SK-N-SH (cell line): ENCODE measurements at regions not wholly inside any gene's neighbourhood (a gene's known extent, or its start where the extent isn't known, plus 50 kb on each side); places are given as distances from the start of the nearest gene placed in this dataset.

Experiments
- CTCF ChIA-PET: fragments of 300-600, 350-600 bp; formaldehyde crosslinking; extraction: SDS; loops from one replicate; lab custom pipeline; 2021; lab: Yijun Ruan, JAX
- POLR2A ChIA-PET: fragments of 350-600 bp; sonication (Branson Sonifier 250); formaldehyde crosslinking; extraction: SDS; loops from one replicate; lab custom pipeline; 2020; ENCODE audit warnings: antibody characterized with exemption, inconsistent platforms; lab: Yijun Ruan, JAX
- DNase-seq: peaks from one replicate; pipeline ENCODE4 v3.0.0; 2012
- H2AFZ ChIP-seq: fragments of 200-600 bp; sonication (generic); 2 replicates; pipeline ENCODE4 v1.8.1; 2016; ENCODE audit warnings: antibody characterized with exemption, mild to moderate bottlenecking, low read depth
- H3F3A ChIP-seq: fragments of 200-600 bp; sonication (generic); replicated peaks from 2 replicates; pipeline ENCODE3; 2016; ENCODE audit warnings: antibody characterized with exemption, mild to moderate bottlenecking; ENCODE audit not compliant: insufficient read depth
- H3K27ac ChIP-seq, 2 experiments: fragments of 200-500 bp in 1 of 2; fragments of 200-600 bp in 1 of 2; sonication (Bioruptor generic) in 1 of 2; sonication (generic), shearing (Covaris generic) in 1 of 2; 2 replicates each; pipeline versions ENCODE4 v1.5.1 to v1.6.1; 2014 to 2016; ENCODE audit warnings: low read depth in 2 of 2, inconsistent platforms in 1 of 2, low read length in 1 of 2, mild to moderate bottlenecking in 1 of 2, mixed read lengths in 1 of 2
- H3K27me3 ChIP-seq: fragments of 200-600 bp; sonication (generic), shearing (Covaris generic); 2 replicates; pipeline ENCODE4 v1.6.1; 2016; ENCODE audit warnings: mixed run types; ENCODE audit not compliant: insufficient read depth
- H3K36me3 ChIP-seq, 2 experiments: fragments of 200-500 bp in 1 of 2; fragments of 200-600 bp in 1 of 2; sonication (Bioruptor generic) in 1 of 2; sonication (generic) in 1 of 2; replicated peaks in 1 of 2; 2 replicates each; pipeline versions ENCODE3 to v1.5.1; 2014 to 2016; ENCODE audit warnings: low read length in 1 of 2, mild to moderate bottlenecking in 1 of 2; ENCODE audit not compliant: insufficient read depth in 2 of 2, control insufficient read depth in 1 of 2
- H3K4me1 ChIP-seq, 2 experiments: fragments of 200-500 bp in 1 of 2; fragments of 200-600 bp in 1 of 2; sonication (Bioruptor generic) in 1 of 2; sonication (generic), shearing (Covaris generic) in 1 of 2; 2 replicates each; pipeline versions ENCODE4 v1.5.1 to v1.6.1; 2014 to 2016; ENCODE audit warnings: low read depth in 1 of 2, low read length in 1 of 2, mixed run types in 1 of 2; ENCODE audit not compliant: insufficient read depth in 2 of 2, control insufficient read depth in 1 of 2
- H3K4me2 ChIP-seq: fragments of 200-600 bp; sonication (generic), shearing (Covaris generic); 2 replicates; pipeline ENCODE4 v1.6.1; 2017; ENCODE audit warnings: mixed run types
- H3K4me3 ChIP-seq, 2 experiments: fragments of 200-500 bp in 1 of 2; fragments of 200-600 bp in 1 of 2; sonication (Bioruptor generic) in 1 of 2; sonication (generic), shearing (Covaris generic) in 1 of 2; 2 replicates each; pipeline versions ENCODE4 v1.5.1 to v1.8.1; 2014 to 2016; ENCODE audit warnings: low read depth in 2 of 2, inconsistent platforms in 1 of 2, low read length in 1 of 2, mild to moderate bottlenecking in 1 of 2, mixed read lengths in 1 of 2, moderate library complexity in 1 of 2
- H3K79me2 ChIP-seq: fragments of 200-600 bp; sonication (generic); 2 replicates; pipeline ENCODE4 v1.8.1; 2017; ENCODE audit warnings: mild to moderate bottlenecking; ENCODE audit not compliant: insufficient read depth
- H3K9ac ChIP-seq: fragments of 200-600 bp; sonication (generic); 2 replicates; pipeline ENCODE4 v1.6.1; 2017; ENCODE audit warnings: mixed run types
- H3K9me2 ChIP-seq: fragments of 200-600 bp; sonication (generic); 2 replicates; pipeline ENCODE4 v1.6.1; 2017; ENCODE audit warnings: mixed run types
- H3K9me3 ChIP-seq: fragments of 200-600 bp; sonication (generic); 2 replicates; pipeline ENCODE4 v1.6.1; 2017; ENCODE audit warnings: mixed run types, mild to moderate bottlenecking, moderate library complexity
- H4K20me1 ChIP-seq: fragments of 200-600 bp; sonication (generic); 2 replicates; pipeline ENCODE4 v1.6.1; 2017; ENCODE audit warnings: mild to moderate bottlenecking, mixed run types; ENCODE audit not compliant: insufficient read depth
- ELF1 ChIP-seq: IDR thresholded peaks from 2 replicates; pipeline ENCODE4 v1.4.0; 2012
- EP300 ChIP-seq, 2 experiments: IDR thresholded peaks; 2 replicates each; pipeline versions ENCODE4 v1.4.0 to v1.6.1; 2012; ENCODE audit warnings: borderline replicate concordance in 1 of 2, low read depth in 1 of 2, low read length in 1 of 2
- EZH2phosphoT487 ChIP-seq: fragments of 200-600 bp; sonication (generic); IDR thresholded peaks from 2 replicates; pipeline ENCODE4 v1.6.1; 2017; ENCODE audit warnings: low read depth, mixed run types, mild to moderate bottlenecking, antibody characterized with exemption, moderate library complexity, borderline replicate concordance
- FOSL2 ChIP-seq: IDR thresholded peaks from 2 replicates; pipeline ENCODE4 v1.4.0; 2012; ENCODE audit warnings: low read depth, mild to moderate bottlenecking, moderate library complexity, borderline replicate concordance
- FOXM1 ChIP-seq: IDR thresholded peaks from 2 replicates; pipeline ENCODE4 v1.4.0; 2012; ENCODE audit warnings: low read depth, mild to moderate bottlenecking
- MEF2A ChIP-seq: IDR thresholded peaks from 2 replicates; pipeline ENCODE4 v1.4.0; 2012; ENCODE audit warnings: low read depth, borderline replicate concordance
- NFIC ChIP-seq: IDR thresholded peaks from 2 replicates; pipeline ENCODE4 v1.4.0; 2012; ENCODE audit warnings: borderline replicate concordance
- NRF1 ChIP-seq: IDR thresholded peaks from 2 replicates; pipeline ENCODE4 v1.6.1; 2012; ENCODE audit warnings: low read depth, mild to moderate bottlenecking, low read length
- RFX5 ChIP-seq: IDR thresholded peaks from 2 replicates; pipeline ENCODE4 v1.6.1; 2012; ENCODE audit warnings: mild to moderate bottlenecking, improper control_type of control experiment, low read length
- RXRA ChIP-seq: IDR thresholded peaks from 2 replicates; pipeline ENCODE4 v1.4.0; 2012; ENCODE audit warnings: low read depth, mild to moderate bottlenecking, borderline replicate concordance
- SMC3 ChIP-seq: IDR thresholded peaks from 2 replicates; pipeline ENCODE4 v1.6.1; 2012; ENCODE audit warnings: low read depth, low read length, improper control_type of control experiment
- TAF1 ChIP-seq: IDR thresholded peaks from 2 replicates; pipeline ENCODE4 v1.6.1; 2012; ENCODE audit warnings: low read depth, mild to moderate bottlenecking, low read length, moderate library complexity, borderline replicate concordance
- TEAD4 ChIP-seq: IDR thresholded peaks from 2 replicates; pipeline ENCODE4 v1.4.0; 2012; ENCODE audit warnings: mild to moderate bottlenecking, borderline replicate concordance; ENCODE audit not compliant: insufficient read depth
- YY1 ChIP-seq: IDR thresholded peaks from 2 replicates; pipeline ENCODE4 v1.4.0; 2012; ENCODE audit warnings: low read depth, mild to moderate bottlenecking
- ZBTB33 ChIP-seq: IDR thresholded peaks from 2 replicates; pipeline ENCODE4 v1.4.0; 2012; ENCODE audit warnings: low read depth, borderline replicate concordance
- WGBS: methylation state at CpG from one replicate; pipeline ENCODE4 v1.1.6; 2017; ENCODE audit warnings: low lambda C conversion rate; 5-methylcytosine and 5-hydroxymethylcytosine counted together
- TF ChIP-seq, protein P1 (sequence below): fragments of 200-600 bp; sonication (generic); IDR thresholded peaks from 2 replicates; pipeline ENCODE4 v1.6.1; 2017; ENCODE audit warnings: antibody characterized with exemption, mild to moderate bottlenecking, moderate library complexity

GRCh38 chr6:168216751-168217191, 102.8 kb downstream of the DACT2 start:
- no peak overlapping the region for H2AFZ ChIP-seq
- 73% methylated on average over 14 of the region's 16 CpGs for WGBS
- no peak overlapping the region for H3K4me3 ChIP-seq

DNA sequence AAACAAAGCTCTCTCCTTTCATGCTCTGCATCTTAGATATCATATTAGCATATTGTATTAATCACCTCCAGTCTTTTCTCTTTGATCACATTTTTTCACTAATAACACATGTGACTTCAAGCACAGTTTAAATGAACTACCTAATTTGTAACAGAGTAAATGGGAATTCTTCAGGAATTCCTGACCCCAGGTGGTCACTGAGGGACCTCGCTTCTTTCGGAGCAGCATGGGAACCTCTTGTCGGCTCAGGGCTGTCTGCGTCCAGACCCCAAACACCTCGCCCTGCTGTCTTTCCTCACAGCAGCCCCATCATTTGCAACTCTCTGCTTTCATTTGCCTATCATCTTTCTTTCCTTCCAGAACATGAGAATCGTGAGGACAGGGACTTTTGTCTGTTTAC, 103.5 kb downstream of the DACT2 start:
- 47% methylated on average over 6 of the region's 6 CpGs for WGBS
- no peaks in the 10 kb centered on the region for H3K27me3 ChIP-seq
- H3K9me3 ChIP-seq, result no peaks in the 10 kb centered on the region

More at GRCh38 chr6:168216751-168217191, 102.8 kb downstream of the DACT2 start:
- Histone ChIP-seq H3K79me2 (no peaks in the 10 kb centered on the region), H3K9ac (no peak overlapping the region), H3F3A (no peaks in the 10 kb centered on the region), H3K4me1 (no peaks in the 10 kb centered on the region), H3K36me3 (no peaks in the 10 kb centered on the region), H3K4me2 (no peak overlapping the region), H3K27ac (no peak overlapping the region), H3K9me2 (no peaks in the 10 kb centered on the region), H3K27me3 (no peaks in the 10 kb centered on the region), H3K9me3 (no peaks in the 10 kb centered on the region), H4K20me1 (no peaks in the 10 kb centered on the region)
- TF ChIP-seq FOSL2, result no peak
- TF ChIP-seq, protein P1, sequence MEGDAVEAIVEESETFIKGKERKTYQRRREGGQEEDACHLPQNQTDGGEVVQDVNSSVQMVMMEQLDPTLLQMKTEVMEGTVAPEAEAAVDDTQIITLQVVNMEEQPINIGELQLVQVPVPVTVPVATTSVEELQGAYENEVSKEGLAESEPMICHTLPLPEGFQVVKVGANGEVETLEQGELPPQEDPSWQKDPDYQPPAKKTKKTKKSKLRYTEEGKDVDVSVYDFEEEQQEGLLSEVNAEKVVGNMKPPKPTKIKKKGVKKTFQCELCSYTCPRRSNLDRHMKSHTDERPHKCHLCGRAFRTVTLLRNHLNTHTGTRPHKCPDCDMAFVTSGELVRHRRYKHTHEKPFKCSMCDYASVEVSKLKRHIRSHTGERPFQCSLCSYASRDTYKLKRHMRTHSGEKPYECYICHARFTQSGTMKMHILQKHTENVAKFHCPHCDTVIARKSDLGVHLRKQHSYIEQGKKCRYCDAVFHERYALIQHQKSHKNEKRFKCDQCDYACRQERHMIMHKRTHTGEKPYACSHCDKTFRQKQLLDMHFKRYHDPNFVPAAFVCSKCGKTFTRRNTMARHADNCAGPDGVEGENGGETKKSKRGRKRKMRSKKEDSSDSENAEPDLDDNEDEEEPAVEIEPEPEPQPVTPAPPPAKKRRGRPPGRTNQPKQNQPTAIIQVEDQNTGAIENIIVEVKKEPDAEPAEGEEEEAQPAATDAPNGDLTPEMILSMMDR, result no peak
- no peak for TF ChIP-seq NRF1
- TF ChIP-seq RXRA, result no peak
- TF ChIP-seq ZBTB33, result no peak
- no peak for TF ChIP-seq RFX5
- no peak for TF ChIP-seq TAF1
- no peak for TF ChIP-seq YY1
- no peak for TF ChIP-seq EP300 (IDR thresholded peaks at IDR 0.05; ENCODE audit: borderline replicate concordance in 1 of 2, low read depth in 1 of 2, low read length in 1 of 2)
- no peak for TF ChIP-seq MEF2A
- TF ChIP-seq FOXM1, result no peak
- no peak for TF ChIP-seq SMC3
- TF ChIP-seq EZH2phosphoT487, result no peak
- no peak for DNase-seq
- ChIA-PET POLR2A (no interaction called here), CTCF (no interaction called here)

More for the DNA sequence above, 103.5 kb downstream of the DACT2 start:
- no peak overlapping the region for H3K27ac ChIP-seq
- no peaks in the 10 kb centered on the region for H3K36me3 ChIP-seq
- no peaks in the 10 kb centered on the region for H3K9me2 ChIP-seq
- ChIA-PET POLR2A (no interaction called here), CTCF (no interaction called here)
- no peaks in the 10 kb centered on the region for H4K20me1 ChIP-seq
- no peaks in the 10 kb centered on the region for H3K79me2 ChIP-seq
- TF ChIP-seq NFIC (no peak), RXRA (no peak), ELF1 (no peak), MEF2A (no peak), TEAD4 (no peak)
- no peak for DNase-seq
- H2AFZ ChIP-seq, result no peak overlapping the region
- no peak overlapping the region for H3K9ac ChIP-seq
- H3K4me2 ChIP-seq, result no peak overlapping the region
- no peak overlapping the region for H3K4me3 ChIP-seq
- no peaks in the 10 kb centered on the region for H3K4me1 ChIP-seq
- H3F3A ChIP-seq, result no peaks in the 10 kb centered on the region
